ENCODE measurements at regions not wholly inside any gene's neighbourhood (a gene's known extent, or its start where the extent isn't known, plus 50 kb on each side); places are given as distances from the start of the nearest gene placed in this dataset.

GRCh38 chr13:44719857-44720671, 143.9 kb upstream of the TSC22D1 start:
- DNase-seq (ENCODE audit: low spot score) = no peak
- Histone ChIP-seq H3K4me3 (ENCODE audit: low read depth in 1 of 3, low read length in 3 of 3) (no peak overlapping the region), H3K9ac (ENCODE audit: low read depth in 1 of 2, low read length in 2 of 2) (no peak overlapping the region), H3K9me3 (ENCODE audit: control insufficient read depth in 4 of 4, low read length in 3 of 4) (peaks cover 0 to 9% (median 2%) of the 10 kb centered on the region in 4 donors), H3K27ac (ENCODE audit: low read depth in 1 of 2, low read length in 2 of 2) (no peak overlapping the region), H3K27me3 (ENCODE audit: control insufficient read depth in 4 of 4, insufficient read depth in 4 of 4, low read length in 3 of 4) (peaks cover 0 to 3% (median 0%) of the 10 kb centered on the region in 4 donors), H3K4me1 (ENCODE audit: control insufficient read depth in 4 of 4, insufficient read depth in 4 of 4, low read length in 3 of 4) (no peaks in the 10 kb centered on the region), H3K36me3 (ENCODE audit: control insufficient read depth in 4 of 4, insufficient read depth in 3 of 4, low read depth in 1 of 4, low read length in 3 of 4) (no peaks in the 10 kb centered on the region)
- WGBS = 88% methylated on average over 3 of the region's 3 CpGs
- TF ChIP-seq CTCF (IDR thresholded peaks at IDR 0.05; ENCODE audit: low read depth, low read length, missing input control) (no peak), NR2F2 (IDR thresholded peaks at IDR 0.05) (peak; percentile 49)

- no peak for DNase-seq (ENCODE audit: low spot score)
- Histone ChIP-seq H3K27ac (ENCODE audit: low read depth in 1 of 2, low read length in 2 of 2) (no peak overlapping the region), H3K9me3 (ENCODE audit: control insufficient read depth in 4 of 4, low read length in 3 of 4) (peaks cover 0 to 9% (median 2%) of the 10 kb centered on the region in 4 donors), H3K4me3 (ENCODE audit: low read depth in 1 of 3, low read length in 3 of 3) (no peak overlapping the region), H3K27me3 (ENCODE audit: control insufficient read depth in 4 of 4, insufficient read depth in 4 of 4, low read length in 3 of 4) (peaks cover 0 to 3% (median 0%) of the 10 kb centered on the region in 4 donors), H3K4me1 (ENCODE audit: control insufficient read depth in 4 of 4, insufficient read depth in 4 of 4, low read length in 3 of 4) (no peaks in the 10 kb centered on the region), H3K36me3 (ENCODE audit: control insufficient read depth in 4 of 4, insufficient read depth in 3 of 4, low read depth in 1 of 4, low read length in 3 of 4) (no peaks in the 10 kb centered on the region), H3K9ac (ENCODE audit: low read depth in 1 of 2, low read length in 2 of 2) (no peak overlapping the region)
- 76% methylated on average over 4 of the region's 4 CpGs for WGBS
- TF ChIP-seq HNF4A (conservative IDR thresholded peaks at IDR 0.05) (no peak), JUND (IDR thresholded peaks at IDR 0.05) (no peak), RAD21 (IDR thresholded peaks at IDR 0.05) (no peak), HNF4G (IDR thresholded peaks at IDR 0.05) (no peak), RXRA (IDR thresholded peaks at IDR 0.05) (no peak), REST (IDR thresholded peaks at IDR 0.05) (no peak), ZBTB33 (IDR thresholded peaks at IDR 0.05) (no peak), SP1 (IDR thresholded peaks at IDR 0.05) (no peak), ATF3 (IDR thresholded peaks at IDR 0.05) (no peak), TAF1 (conservative IDR thresholded peaks at IDR 0.05) (no peak), MAX (IDR thresholded peaks at IDR 0.05) (no peak), EGR1 (IDR thresholded peaks at IDR 0.05; ENCODE audit: low read depth in 2 of 2) (no peak), GABPA (IDR thresholded peaks at IDR 0.05 in 1 of 2, conservative IDR thresholded peaks at IDR 0.05 in 1 of 2) (no peak), CTCF (IDR thresholded peaks at IDR 0.05; ENCODE audit: low read depth, low read length, missing input control) (no peak)
These were observed 142.3 kb upstream of the TSC22D1 start for GRCh38 chr13:44718467-44718866.

Data from liver (tissue), 8 donors.